ENCODE measurements at regions not wholly inside any gene's neighbourhood (a gene's known extent, or its start where the extent isn't known, plus 50 kb on each side); places are given as distances from the start of the nearest gene placed in this dataset.

GRCh38 chr21:41561701-41562100, 53.7 kb upstream of the TMPRSS2 start:
- TF ChIP-seq CTCF (IDR thresholded peaks at IDR 0.05) = no peak
- no peak for TF ChIP-seq EZH2 (IDR thresholded peaks at IDR 0.05)
- TF ChIP-seq EZH2phosphoT487 (IDR thresholded peaks at IDR 0.05) = no peak

Measured in neural progenitor cell (in vitro differentiated cells).